GM21390 (cell line): ENCODE measurements at regions not wholly inside any gene's neighbourhood (a gene's known extent, or its start where the extent isn't known, plus 50 kb on each side); places are given as distances from the start of the nearest gene placed in this dataset.
"Not testable (repeated sequence)": the region's sequence is repeated elsewhere in the genome, so short reads cannot be mapped to it uniquely, and the experiment has no call there.

Experiments
- ATAC-seq: cut with Tn5 transposase; IDR thresholded peaks from one replicate; pipeline ENCODE4 v1.9.1; 2021; ENCODE audit not compliant: unreplicated experiment

- ATAC-seq: no peak
Observed at GRCh38 chr11:83403691-83404389, 117.7 kb upstream of the CCDC90B start.

DNA sequence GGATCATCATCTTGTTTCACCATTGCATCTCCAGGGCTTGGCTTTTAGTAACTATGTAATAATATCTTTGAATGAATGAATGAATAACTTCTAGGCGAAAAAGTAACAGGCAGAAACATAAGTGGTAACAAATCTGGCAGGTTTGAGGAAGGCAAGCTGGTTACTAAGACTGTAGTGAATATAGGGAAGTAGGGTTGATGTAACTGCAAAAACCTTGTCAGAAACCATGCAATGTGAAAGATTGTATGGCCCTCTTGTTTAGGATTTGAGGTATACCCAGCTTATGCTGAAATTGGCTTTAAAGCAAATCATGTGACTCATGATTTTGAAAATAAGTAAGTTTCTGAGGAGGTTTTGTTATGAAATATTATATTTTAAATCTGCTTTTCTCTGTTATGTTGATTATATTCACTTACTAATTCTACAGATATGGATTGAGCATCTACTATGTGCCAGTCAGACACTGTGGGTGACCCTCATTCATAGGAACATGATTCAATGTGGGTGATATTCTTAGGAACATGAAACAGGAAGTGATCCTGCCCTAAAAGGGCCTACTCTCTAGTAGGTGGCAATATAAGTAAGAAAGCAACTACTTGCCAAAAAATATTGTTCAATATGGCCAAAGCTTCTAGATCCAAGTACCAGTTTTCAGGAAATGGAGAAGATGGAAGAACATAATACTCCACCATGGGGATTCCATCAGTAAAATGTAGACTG lies 115.5 kb upstream of the CCDC90B start:
- peak; percentile 62 for ATAC-seq

DNA sequence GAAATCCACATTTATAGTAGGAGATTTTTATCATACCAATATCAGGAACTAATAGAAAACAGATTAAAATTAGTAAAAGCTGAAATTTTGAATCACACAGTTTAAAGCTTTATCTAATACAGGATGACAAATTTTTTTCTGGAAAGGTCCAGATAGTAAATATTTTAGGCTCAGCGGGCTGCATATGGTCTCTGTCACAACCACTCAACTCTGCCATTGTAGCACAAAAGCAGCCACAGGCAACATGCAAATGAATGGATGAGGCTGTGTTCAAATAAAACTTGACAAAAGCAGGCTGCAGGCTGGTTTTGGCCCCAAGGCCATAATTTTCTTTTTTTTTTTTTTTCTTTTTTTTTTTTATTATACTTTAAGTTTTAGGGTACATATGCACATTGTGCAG lies 108.2 kb upstream of the CCDC90B start:
- ATAC-seq: no peak

DNA sequence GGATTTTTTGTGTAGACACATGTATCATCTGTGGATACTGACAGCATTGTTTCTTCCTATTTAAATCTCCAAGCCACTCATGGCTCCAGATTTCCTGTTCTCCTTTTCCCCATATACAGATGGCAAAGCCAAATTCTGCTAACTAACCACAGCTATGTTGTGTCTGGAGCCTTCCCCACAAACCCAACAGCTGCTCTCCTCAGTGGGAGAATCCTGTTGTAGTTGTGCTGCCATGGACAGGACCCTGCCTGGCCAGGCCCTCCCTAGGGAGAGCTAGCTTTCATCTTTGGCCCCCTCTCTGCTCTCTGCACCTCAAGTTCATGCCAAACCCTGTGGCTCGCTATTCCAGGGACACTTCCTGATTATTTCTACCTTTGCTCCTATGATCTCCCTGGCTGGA lies 106.4 kb upstream of the CCDC90B start:
- no peak for ATAC-seq

GRCh38 chr11:83389975-83390374 lies 103.8 kb upstream of the CCDC90B start:
- ATAC-seq: no peak

- not testable (repeated sequence) for ATAC-seq
Observed at GRCh38 chr11:83383838-83384237, 97.7 kb upstream of the CCDC90B start.

DNA sequence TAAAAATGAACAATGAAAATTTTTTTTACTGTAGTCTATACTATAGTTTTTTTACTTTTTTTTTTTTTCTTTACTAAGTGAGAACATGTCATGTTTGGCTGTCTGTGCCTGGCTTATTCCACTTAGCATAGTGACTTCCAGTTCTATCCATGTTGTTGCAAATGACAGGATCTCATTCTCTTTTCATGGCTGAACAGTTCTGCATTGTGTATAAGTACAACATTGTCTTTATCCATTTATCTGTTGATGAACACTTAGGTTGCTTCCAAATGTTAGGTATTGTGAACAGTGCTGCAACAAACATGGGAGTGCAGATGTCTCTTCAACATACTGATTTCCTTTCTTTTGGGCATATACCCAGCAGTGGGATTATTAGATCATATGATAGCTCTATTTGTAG lies 88.1 kb upstream of the CCDC90B start:
- ATAC-seq: no peak

DNA sequence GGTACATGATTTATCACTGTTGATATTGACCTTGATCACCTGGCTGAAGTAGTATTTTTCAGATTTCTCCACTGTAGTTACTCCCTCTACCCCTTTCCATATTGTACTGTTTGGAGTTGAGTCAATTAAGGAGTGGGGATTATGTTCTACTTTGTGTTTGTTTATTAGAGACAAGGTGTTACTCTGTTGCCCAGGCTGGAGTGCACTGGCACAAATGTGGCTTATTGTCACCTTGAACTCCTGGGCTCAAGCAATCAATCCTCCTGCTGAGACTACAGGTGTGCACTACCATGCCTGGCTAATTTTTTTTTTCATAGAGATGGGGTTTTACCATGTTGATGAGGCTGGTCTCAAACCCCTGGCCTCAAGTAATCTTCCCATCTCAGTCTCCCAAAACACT lies 85.3 kb upstream of the CCDC90B start:
- no peak for ATAC-seq

DNA sequence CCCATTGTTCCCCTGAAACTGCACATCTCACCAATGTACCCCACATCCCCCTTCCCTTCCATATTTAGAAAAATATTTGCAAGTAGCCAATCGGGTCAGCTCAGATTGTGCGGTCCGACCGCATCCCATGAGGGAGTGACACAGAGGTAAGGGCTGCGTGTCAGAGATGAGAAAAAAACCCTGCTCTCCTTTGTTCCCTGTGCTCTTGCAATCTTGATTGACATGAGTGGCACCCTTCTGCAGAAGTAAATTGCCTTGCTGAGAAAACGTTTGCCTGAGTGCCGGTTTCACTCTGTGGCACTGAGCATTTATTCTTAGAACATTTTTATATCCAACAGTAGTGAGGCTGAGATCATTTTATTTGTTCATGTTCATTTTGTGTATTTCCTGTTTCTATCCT lies 81.6 kb upstream of the CCDC90B start:
- no peak for ATAC-seq

- no peak for ATAC-seq
Observed at GRCh38 chr11:83364500-83365045, 78.4 kb upstream of the CCDC90B start.

DNA sequence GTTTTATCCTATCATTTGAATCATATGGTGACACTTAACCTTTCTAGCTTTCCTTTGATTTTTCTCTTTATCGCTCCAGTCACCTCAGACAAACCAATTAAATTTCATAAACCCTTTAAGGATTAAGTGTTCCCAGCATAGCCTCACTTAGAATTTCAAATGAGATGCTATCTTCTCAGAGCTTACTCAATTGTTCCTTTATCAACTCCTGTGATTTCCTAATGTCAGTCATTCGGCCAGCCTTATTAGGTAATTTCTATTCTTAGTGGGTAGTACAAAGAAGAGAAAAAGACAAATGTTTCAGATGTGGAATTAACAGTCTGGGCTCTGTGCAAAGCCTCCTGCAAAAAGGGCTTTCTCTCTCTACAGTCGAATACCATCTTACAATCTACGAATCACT lies 77.1 kb upstream of the CCDC90B start:
- no peak for ATAC-seq

DNA sequence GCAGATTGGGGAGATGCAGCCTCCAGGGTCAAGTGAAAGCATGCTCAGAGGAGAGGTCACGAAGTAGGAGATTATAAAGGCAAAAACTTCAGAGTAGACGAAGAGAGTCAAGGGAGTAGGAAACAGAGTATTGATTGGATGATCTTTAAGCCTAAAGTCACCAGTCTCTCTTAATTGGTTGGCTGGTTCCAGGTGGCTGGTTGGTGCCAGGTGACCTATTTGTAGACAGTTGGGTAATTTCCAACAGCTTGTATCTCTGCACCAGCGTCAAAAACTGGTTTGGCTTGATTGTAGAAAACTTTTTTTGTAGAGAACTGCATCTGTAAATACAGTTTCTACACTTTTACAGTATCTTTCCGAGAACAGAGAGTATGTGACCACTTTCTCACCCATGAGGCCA lies 75.7 kb upstream of the CCDC90B start:
- ATAC-seq: no peak

DNA sequence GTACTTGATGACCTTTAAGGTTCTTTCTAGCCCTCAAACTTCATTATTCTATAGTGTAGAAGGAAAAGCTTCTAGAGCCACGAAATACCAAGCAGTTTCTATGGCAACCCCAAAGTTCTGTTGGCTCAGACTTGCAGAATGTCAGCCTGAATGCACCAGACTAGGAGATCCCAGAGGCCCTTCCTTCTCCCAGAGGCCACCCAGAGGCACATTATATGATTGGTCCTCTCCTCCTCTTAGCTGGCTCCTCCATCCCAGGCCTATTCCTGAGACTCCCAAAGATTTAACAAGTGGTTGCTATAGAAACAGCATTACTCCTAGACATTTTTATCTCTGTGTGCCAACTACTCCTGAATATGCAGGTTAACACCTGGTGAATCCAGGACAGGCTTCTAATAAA lies 69.2 kb upstream of the CCDC90B start:
- ATAC-seq: no peak

- no peak for ATAC-seq
Observed at GRCh38 chr11:83350187-83350586, 64.0 kb upstream of the CCDC90B start.

GRCh38 chr11:83349296-83349695 lies 63.1 kb upstream of the CCDC90B start:
- no peak for ATAC-seq

DNA sequence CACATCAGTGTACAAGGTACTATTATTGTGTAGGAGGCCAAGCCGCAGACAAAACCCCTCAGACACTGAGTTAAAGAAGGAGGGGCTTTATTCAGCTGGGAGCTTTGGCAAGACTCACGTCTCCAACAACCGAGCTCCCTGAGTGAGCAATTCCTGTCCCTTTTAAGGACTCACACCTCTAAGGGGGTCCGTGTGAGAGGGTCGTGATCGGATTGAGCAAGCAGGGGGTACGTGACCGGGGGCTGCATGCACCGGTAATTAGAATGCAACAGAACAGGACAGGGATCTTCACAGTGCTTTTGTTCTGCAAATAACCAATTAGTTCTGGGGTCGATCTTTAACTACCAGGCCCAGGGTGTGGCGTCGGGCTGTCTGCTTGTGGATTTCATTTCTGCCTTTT lies 60.5 kb upstream of the CCDC90B start:
- not testable (repeated sequence) for ATAC-seq

- ATAC-seq: not testable (repeated sequence)
Observed at GRCh38 chr11:83344521-83344920, 58.4 kb upstream of the CCDC90B start.

GRCh38 chr11:83336993-83337392 lies 50.8 kb upstream of the CCDC90B start:
- ATAC-seq: no peak
